ENCODE measurements at regions not wholly inside any gene's neighbourhood (a gene's known extent, or its start where the extent isn't known, plus 50 kb on each side); places are given as distances from the start of the nearest gene placed in this dataset.

GRCh38 chr1:229002451-229002960 lies 267.2 kb downstream of the RHOU start:
- TF ChIP-seq CTCF (conservative IDR thresholded peaks at IDR 0.05): no peak
- no peak for TF ChIP-seq ZFX (IDR thresholded peaks at IDR 0.05)

Data from C4-2B (cell line).